Nephron progenitor cell (in vitro differentiated cells): ENCODE measurements at regions not wholly inside any gene's neighbourhood (a gene's known extent, or its start where the extent isn't known, plus 50 kb on each side); places are given as distances from the start of the nearest gene placed in this dataset.

Experiments used
- DNase-seq: peaks from one replicate; pipeline ENCODE4 v3.0.0; 2021
- H3K27ac Mint-ChIP-seq: 2 replicates; pipeline ENCODE4 v1.8.0; 2021; ENCODE audit warnings: mild to moderate bottlenecking, moderate library complexity, mixed read lengths
- H3K27me3 Mint-ChIP-seq: 2 replicates; pipeline ENCODE4 v1.8.0; 2021; ENCODE audit warnings: mild to moderate bottlenecking, low read depth, mixed read lengths; ENCODE audit not compliant: poor library complexity
- H3K36me3 Mint-ChIP-seq: 2 replicates; pipeline ENCODE4 v1.8.0; 2021; ENCODE audit warnings: low read depth, mixed read lengths
- H3K4me1 Mint-ChIP-seq: 2 replicates; pipeline ENCODE4 v1.8.0; 2021; ENCODE audit warnings: mixed read lengths
- H3K4me3 Mint-ChIP-seq: 2 replicates; pipeline ENCODE4 v1.8.0; 2021; ENCODE audit warnings: mild to moderate bottlenecking, moderate library complexity, mixed read lengths
- H3K9me3 Mint-ChIP-seq: 2 replicates; pipeline ENCODE4 v1.8.0; 2021; ENCODE audit warnings: mild to moderate bottlenecking, moderate library complexity, mixed read lengths
- TF ChIP-seq, protein P1 (sequence below): fragments of 200-600 bp; sonication (generic); IDR thresholded peaks from 2 replicates; pipeline ENCODE4 v1.5.0; 2021; ENCODE audit warnings: antibody characterized with exemption

GRCh38 chr10:4775808-4776207, 50.2 kb upstream of the AKR1E2 start:
- Mint-ChIP-seq H3K27me3 (peaks cover 18% of the 10 kb centered on the region), H3K36me3 (no peaks in the 10 kb centered on the region), H3K27ac (no peak overlapping the region), H3K4me1 (no peaks in the 10 kb centered on the region), H3K4me3 (no peak overlapping the region), H3K9me3 (no peaks in the 10 kb centered on the region)
- TF ChIP-seq, protein P1, sequence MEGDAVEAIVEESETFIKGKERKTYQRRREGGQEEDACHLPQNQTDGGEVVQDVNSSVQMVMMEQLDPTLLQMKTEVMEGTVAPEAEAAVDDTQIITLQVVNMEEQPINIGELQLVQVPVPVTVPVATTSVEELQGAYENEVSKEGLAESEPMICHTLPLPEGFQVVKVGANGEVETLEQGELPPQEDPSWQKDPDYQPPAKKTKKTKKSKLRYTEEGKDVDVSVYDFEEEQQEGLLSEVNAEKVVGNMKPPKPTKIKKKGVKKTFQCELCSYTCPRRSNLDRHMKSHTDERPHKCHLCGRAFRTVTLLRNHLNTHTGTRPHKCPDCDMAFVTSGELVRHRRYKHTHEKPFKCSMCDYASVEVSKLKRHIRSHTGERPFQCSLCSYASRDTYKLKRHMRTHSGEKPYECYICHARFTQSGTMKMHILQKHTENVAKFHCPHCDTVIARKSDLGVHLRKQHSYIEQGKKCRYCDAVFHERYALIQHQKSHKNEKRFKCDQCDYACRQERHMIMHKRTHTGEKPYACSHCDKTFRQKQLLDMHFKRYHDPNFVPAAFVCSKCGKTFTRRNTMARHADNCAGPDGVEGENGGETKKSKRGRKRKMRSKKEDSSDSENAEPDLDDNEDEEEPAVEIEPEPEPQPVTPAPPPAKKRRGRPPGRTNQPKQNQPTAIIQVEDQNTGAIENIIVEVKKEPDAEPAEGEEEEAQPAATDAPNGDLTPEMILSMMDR, result no peak
- no peak for DNase-seq

GRCh38 chr10:4772202-4772570, 53.8 kb upstream of the AKR1E2 start:
- H3K27ac Mint-ChIP-seq, result no peak overlapping the region
- no peaks in the 10 kb centered on the region for H3K9me3 Mint-ChIP-seq
- no peak overlapping the region for H3K4me3 Mint-ChIP-seq
- TF ChIP-seq, protein P1, result no peak
- H3K4me1 Mint-ChIP-seq, result peaks cover 7% of the 10 kb centered on the region
- H3K36me3 Mint-ChIP-seq, result no peaks in the 10 kb centered on the region
- H3K27me3 Mint-ChIP-seq, result peaks cover 18% of the 10 kb centered on the region
- no peak for DNase-seq

GRCh38 chr10:4771554-4772201, 54.3 kb upstream of the AKR1E2 start:
- no peak overlapping the region for H3K4me3 Mint-ChIP-seq
- no peak for DNase-seq
- TF ChIP-seq, protein P1, result peak; percentile 3
- H3K9me3 Mint-ChIP-seq, result no peaks in the 10 kb centered on the region
- H3K4me1 Mint-ChIP-seq, result peaks cover 11% of the 10 kb centered on the region
- H3K27ac Mint-ChIP-seq, result no peak overlapping the region
- H3K27me3 Mint-ChIP-seq, result peaks cover 18% of the 10 kb centered on the region
- no peaks in the 10 kb centered on the region for H3K36me3 Mint-ChIP-seq

GRCh38 chr10:4770801-4771553, 55.0 kb upstream of the AKR1E2 start:
- no peaks in the 10 kb centered on the region for H3K36me3 Mint-ChIP-seq

GRCh38 chr10:4768416-4768815, 57.6 kb upstream of the AKR1E2 start:
- Mint-ChIP-seq H3K27me3 (peaks cover 3% of the 10 kb centered on the region), H3K4me1 (peaks cover 17% of the 10 kb centered on the region), H3K9me3 (no peaks in the 10 kb centered on the region), H3K27ac (no peak overlapping the region), H3K36me3 (no peaks in the 10 kb centered on the region), H3K4me3 (no peak overlapping the region)
- TF ChIP-seq, protein P1, result no peak
- no peak for DNase-seq

More at GRCh38 chr10:4770801-4771553, 55.0 kb upstream of the AKR1E2 start:
- TF ChIP-seq, protein P1, result peak; percentile 25
- Mint-ChIP-seq H3K27ac (no peak overlapping the region), H3K4me3 (no peak overlapping the region), H3K27me3 (peaks cover 17% of the 10 kb centered on the region), H3K4me1 (peaks cover 17% of the 10 kb centered on the region), H3K9me3 (no peaks in the 10 kb centered on the region)
- DNase-seq, result no peak
